Breast epithelium (tissue), 4 donors: ENCODE measurements at regions not wholly inside any gene's neighbourhood (a gene's known extent, or its start where the extent isn't known, plus 50 kb on each side); places are given as distances from the start of the nearest gene placed in this dataset.

Source experiments
- DNase-seq, 2 donors: peaks; one replicate each; pipeline ENCODE4 v3.0.0-alpha.2; 2019; ENCODE audit warnings: low spot score in 2 of 2
- H3K27ac ChIP-seq, 2 donors: fragments of 200-600 bp; sonication (generic) in 1 of 2; one replicate each; pipeline ENCODE4 v1.5.1; 2016 to 2019; ENCODE audit warnings: mild to moderate bottlenecking in 1 of 2
- H3K27me3 ChIP-seq, 2 donors: fragments of 200-600 bp; sonication (generic) in 1 of 2; one replicate each; pipeline versions ENCODE4 v1.5.1 to v1.6.0; 2017 to 2019; ENCODE audit warnings: control low read depth in 1 of 2, mild to moderate bottlenecking in 1 of 2
- H3K36me3 ChIP-seq: fragments of 200-600 bp; one replicate; pipeline ENCODE4 v1.5.1; 2019
- H3K4me1 ChIP-seq, 2 donors: fragments of 200-600 bp; sonication (generic); one replicate each; pipeline ENCODE4 v1.5.1; 2016 to 2019; ENCODE audit warnings: control low read depth in 1 of 2
- H3K4me3 ChIP-seq, 3 donors: fragments of 200-600 bp; sonication (generic); 1 replicate in 2 of 3; 2 replicates in 1 of 3; pipeline ENCODE4 v1.5.1; 2016 to 2019; ENCODE audit warnings: mild to moderate bottlenecking in 3 of 3, moderate library complexity in 2 of 3
- H3K9me3 ChIP-seq, 2 donors: fragments of 200-600 bp; sonication (generic) in 1 of 2; one replicate each; pipeline ENCODE4 v1.5.1; 2016 to 2019; ENCODE audit warnings: control low read depth in 1 of 2
- POLR2A ChIP-seq: fragments of 450-650 bp; IDR thresholded peaks from one replicate; pipeline ENCODE4 v1.6.1; 2016; ENCODE audit warnings: antibody characterized with exemption, mild to moderate bottlenecking, moderate library complexity
- POLR2AphosphoS5 ChIP-seq, 3 donors: sonication (generic); formaldehyde crosslinking; IDR thresholded peaks; one replicate each; pipeline ENCODE4 v1.6.1; 2017; ENCODE audit warnings: antibody characterized with exemption in 3 of 3
- intact Hi-C: fragments of 100-400 bp; cut with DNase I; formaldehyde crosslinking; loops from one replicate; pipeline ENCODE4 v1.15.1; 2023; ENCODE audit warnings: low total_unique reads
- TF ChIP-seq, protein P1 (sequence below), 3 donors: fragments of 450-650 bp; IDR thresholded peaks; one replicate each; pipeline ENCODE4 v1.5.1; 2016 to 2017; ENCODE audit warnings: antibody characterized with exemption in 3 of 3, mild to moderate bottlenecking in 3 of 3, moderate library complexity in 3 of 3

DNA sequence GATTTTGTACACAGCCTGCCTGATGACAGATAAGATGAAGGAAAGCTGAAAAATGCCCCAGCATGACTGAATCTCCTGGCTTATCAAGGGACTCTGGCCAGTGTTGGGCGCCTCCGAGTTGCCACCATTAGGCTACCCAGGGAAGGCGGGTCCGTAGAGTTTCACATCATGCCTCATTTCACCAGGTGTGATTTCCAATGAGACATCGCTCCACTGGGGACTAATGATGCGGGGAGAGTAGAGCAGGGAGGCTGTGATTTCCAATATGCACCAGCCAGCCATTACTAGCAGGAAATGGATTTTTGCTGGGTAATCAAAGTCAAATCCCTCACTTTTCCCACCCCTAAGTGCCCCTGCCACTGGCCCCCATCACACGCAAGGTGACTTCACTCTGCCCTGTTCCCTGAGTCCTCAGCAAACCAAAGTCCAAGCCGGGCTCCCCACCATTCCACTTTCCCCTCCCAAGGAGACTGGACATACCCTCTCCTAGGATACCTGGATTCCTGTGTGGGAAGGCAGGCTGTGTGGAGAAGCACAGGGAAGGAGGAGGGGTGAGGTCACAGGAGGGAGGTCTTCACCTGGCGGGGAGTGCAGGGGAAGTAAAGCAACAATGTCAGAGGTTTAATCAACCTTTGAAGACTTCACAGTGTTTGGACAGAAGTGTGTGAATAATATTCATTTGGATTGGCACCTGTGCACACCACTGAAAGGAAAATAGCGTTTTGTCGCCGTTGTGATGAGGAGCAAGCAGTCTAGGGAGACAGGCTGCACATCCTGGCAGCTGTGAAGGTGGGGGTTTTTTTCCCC is 613.3 kb upstream of the CADM1 start:
- Histone ChIP-seq H3K36me3 (no peaks in the 10 kb centered on the region), H3K4me1 (no peaks in the 10 kb centered on the region), H3K27me3 (peaks cover 0 to 5% of the 10 kb centered on the region in 2 donors), H3K4me3 (no peak overlapping the region), H3K9me3 (peaks cover 11 to 17% of the 10 kb centered on the region in 2 donors), H3K27ac (no peak overlapping the region)
- intact Hi-C loops = no loop called here
- DNase-seq = no peak
- TF ChIP-seq POLR2AphosphoS5 (IDR thresholded peaks at IDR 0.05) (no peak), POLR2A (no peak)
- TF ChIP-seq, protein P1, sequence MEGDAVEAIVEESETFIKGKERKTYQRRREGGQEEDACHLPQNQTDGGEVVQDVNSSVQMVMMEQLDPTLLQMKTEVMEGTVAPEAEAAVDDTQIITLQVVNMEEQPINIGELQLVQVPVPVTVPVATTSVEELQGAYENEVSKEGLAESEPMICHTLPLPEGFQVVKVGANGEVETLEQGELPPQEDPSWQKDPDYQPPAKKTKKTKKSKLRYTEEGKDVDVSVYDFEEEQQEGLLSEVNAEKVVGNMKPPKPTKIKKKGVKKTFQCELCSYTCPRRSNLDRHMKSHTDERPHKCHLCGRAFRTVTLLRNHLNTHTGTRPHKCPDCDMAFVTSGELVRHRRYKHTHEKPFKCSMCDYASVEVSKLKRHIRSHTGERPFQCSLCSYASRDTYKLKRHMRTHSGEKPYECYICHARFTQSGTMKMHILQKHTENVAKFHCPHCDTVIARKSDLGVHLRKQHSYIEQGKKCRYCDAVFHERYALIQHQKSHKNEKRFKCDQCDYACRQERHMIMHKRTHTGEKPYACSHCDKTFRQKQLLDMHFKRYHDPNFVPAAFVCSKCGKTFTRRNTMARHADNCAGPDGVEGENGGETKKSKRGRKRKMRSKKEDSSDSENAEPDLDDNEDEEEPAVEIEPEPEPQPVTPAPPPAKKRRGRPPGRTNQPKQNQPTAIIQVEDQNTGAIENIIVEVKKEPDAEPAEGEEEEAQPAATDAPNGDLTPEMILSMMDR (IDR thresholded peaks at IDR 0.05) = no peak

DNA sequence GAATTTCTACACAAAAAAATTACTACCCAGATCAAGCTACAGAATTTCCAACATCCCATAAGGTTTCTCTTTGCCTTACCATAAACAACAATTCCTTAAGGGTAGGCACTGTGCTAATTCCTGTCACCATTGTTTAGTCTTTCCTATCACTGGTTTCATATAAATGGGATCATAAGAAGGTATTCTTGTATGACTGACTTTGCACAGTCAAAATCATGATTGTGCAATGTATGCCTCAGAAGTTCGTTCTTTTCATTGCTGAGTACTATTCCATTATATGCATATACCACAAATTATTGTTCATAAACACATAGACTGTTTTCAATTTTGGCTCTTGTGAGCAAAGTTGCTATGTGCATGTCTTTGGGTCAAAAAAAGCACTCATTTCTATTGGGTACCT is 611.6 kb upstream of the CADM1 start:
- TF ChIP-seq, protein P1 (IDR thresholded peaks at IDR 0.05) = no peak
- TF ChIP-seq POLR2AphosphoS5 (IDR thresholded peaks at IDR 0.05) (no peak), POLR2A (no peak)
- no peak for DNase-seq
- Histone ChIP-seq H3K36me3 (no peaks in the 10 kb centered on the region), H3K27me3 (peaks cover 0 to 5% of the 10 kb centered on the region in 2 donors), H3K4me3 (no peak overlapping the region), H3K27ac (no peak overlapping the region), H3K9me3 (peaks cover 11 to 17% of the 10 kb centered on the region in 2 donors), H3K4me1 (no peaks in the 10 kb centered on the region)
- intact Hi-C loops = no loop called here

DNA sequence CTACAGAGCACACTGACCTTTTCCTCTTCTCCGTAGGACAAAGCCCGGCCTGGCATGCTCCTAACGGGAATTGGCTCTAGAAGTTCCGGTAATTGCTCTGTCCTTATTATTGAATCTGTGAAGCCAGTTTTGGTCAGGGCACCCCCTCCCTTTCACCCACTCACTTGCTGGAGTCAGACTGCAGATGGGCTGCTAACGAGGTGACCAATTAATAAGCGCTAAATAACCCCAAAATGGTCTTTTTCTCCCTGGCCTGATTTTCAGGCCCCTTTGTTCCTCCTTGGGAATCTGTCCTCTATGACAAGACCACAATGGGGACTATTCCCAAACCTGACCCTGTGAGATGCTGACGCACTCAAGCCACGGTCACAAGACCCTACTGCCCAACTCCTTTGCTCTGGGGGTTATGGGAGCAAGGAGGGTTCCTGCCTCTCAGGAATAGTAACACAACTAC is 610.0 kb upstream of the CADM1 start:
- TF ChIP-seq POLR2AphosphoS5 (IDR thresholded peaks at IDR 0.05) (no peak), POLR2A (no peak)
- TF ChIP-seq, protein P1 (IDR thresholded peaks at IDR 0.05) = no peak
- H3K36me3 ChIP-seq = no peaks in the 10 kb centered on the region
- peaks cover 11 to 17% of the 10 kb centered on the region in 2 donors for H3K9me3 ChIP-seq
- intact Hi-C loops = no loop called here
- no peak for DNase-seq
- H3K27me3 ChIP-seq = peaks cover 0 to 5% of the 10 kb centered on the region in 2 donors
- no peak overlapping the region for H3K27ac ChIP-seq
- no peaks in the 10 kb centered on the region for H3K4me1 ChIP-seq
- no peak overlapping the region for H3K4me3 ChIP-seq

DNA sequence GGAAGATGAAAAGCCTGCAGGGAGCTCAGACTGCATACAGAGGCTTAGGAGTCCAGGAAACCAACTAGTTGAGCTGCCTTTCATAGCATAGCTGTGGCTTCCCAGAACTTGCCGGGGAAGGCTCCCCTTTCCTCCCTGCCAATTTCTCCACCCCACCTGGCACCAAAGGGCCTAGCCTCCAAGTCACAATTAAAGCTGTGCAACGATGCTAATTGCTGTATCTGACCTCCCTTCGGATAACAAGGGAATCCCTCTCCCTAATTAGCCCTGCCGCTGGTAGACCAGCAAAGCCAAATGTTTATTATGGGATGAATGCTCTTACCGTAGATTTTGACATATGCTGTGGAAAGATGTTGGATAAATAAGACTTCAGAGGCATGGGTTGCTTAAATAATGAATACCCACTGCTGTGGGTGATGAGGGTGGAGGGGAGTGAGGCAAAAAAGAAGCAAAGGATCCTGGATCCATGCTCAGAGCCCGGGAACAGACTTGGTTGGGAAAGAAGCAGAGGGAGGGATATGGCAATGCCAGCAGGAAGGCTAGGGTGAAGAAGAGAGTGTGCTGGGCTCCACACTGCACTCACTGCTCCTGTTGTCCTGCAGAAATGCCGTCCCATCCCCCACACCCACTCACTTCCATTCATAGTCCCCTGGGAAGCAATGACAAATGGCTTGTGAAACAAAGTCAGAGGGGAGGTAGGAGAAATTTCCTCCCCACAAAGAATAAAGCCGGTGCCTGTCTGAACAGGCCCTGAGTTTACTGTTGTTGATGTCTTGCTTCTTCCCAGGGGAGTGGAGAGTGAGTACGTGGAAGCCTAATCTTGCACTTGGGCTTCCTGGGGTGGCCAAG is 608.1 kb upstream of the CADM1 start:
- H3K4me1 ChIP-seq = no peaks in the 10 kb centered on the region
- no peaks in the 10 kb centered on the region for H3K27me3 ChIP-seq
- TF ChIP-seq POLR2A = no peak
- TF ChIP-seq, protein P1 (IDR thresholded peaks at IDR 0.05) = no peak
- TF ChIP-seq POLR2AphosphoS5 (IDR thresholded peaks at IDR 0.05) = no peak
- H3K27ac ChIP-seq = no peak overlapping the region
- DNase-seq = no peak
- no peak overlapping the region for H3K4me3 ChIP-seq
- H3K9me3 ChIP-seq = peaks cover 11 to 17% of the 10 kb centered on the region in 2 donors
- intact Hi-C loops = no loop called here
- no peaks in the 10 kb centered on the region for H3K36me3 ChIP-seq

DNA sequence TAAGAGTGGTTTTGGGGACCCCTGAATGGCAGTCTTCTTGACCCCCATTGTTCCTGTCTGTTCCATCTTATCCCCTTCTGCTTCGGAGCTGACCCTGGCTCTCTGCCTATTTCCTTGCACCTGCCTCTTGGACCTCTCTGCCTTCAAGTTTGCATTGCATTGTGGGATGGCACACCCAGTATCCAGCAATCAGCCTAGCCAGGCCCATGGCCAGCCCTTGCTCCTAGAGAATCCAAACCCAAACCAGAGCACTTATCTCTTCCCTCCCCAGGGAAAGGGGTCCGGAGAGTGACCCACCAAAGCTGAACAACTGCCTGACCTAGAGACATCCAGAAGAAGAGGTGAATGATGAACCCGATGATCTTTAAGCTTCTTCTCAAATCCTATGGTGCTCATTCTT is 607.3 kb upstream of the CADM1 start:
- intact Hi-C loops = no loop called here
- Histone ChIP-seq H3K27ac (no peak overlapping the region), H3K27me3 (no peaks in the 10 kb centered on the region), H3K36me3 (no peaks in the 10 kb centered on the region), H3K9me3 (peaks cover 11 to 17% of the 10 kb centered on the region in 2 donors), H3K4me3 (no peak overlapping the region), H3K4me1 (no peaks in the 10 kb centered on the region)
- TF ChIP-seq POLR2A (no peak), POLR2AphosphoS5 (IDR thresholded peaks at IDR 0.05) (no peak)
- TF ChIP-seq, protein P1 (IDR thresholded peaks at IDR 0.05) = no peak
- no peak for DNase-seq
